ENCODE measurements at regions not wholly inside any gene's neighbourhood (a gene's known extent, or its start where the extent isn't known, plus 50 kb on each side); places are given as distances from the start of the nearest gene placed in this dataset.

GRCh38 chr21:41048623-41049022, 119.3 kb upstream of the BACE2 start:
- DNase-seq = no peak

GRCh38 chr21:41052820-41053555, 115.0 kb upstream of the BACE2 start:
- no peak for DNase-seq

GRCh38 chr21:41054018-41054578, 113.9 kb upstream of the BACE2 start:
- DNase-seq = no peak

- DNase-seq = no peak
Measured at GRCh38 chr21:41055266-41055665, 112.7 kb upstream of the BACE2 start.

GRCh38 chr21:41059871-41060270, 108.1 kb upstream of the BACE2 start:
- no peak for DNase-seq

GRCh38 chr21:41061701-41062100, 106.3 kb upstream of the BACE2 start:
- no peak for DNase-seq

GRCh38 chr21:41064334-41064791, 103.6 kb upstream of the BACE2 start:
- no peak for DNase-seq

GRCh38 chr21:41064951-41065350, 103.0 kb upstream of the BACE2 start:
- DNase-seq = no peak

GRCh38 chr21:41065539-41065938, 102.4 kb upstream of the BACE2 start:
- DNase-seq = no peak

- DNase-seq = no peak
Measured at GRCh38 chr21:41066086-41066938, 101.6 kb upstream of the BACE2 start.

GRCh38 chr21:41067709-41068108, 100.3 kb upstream of the BACE2 start:
- DNase-seq = no peak

- no peak for DNase-seq
Measured at GRCh38 chr21:41068496-41068895, 99.5 kb upstream of the BACE2 start.

GRCh38 chr21:41068967-41069642, 98.9 kb upstream of the BACE2 start:
- peak; percentile 67 for DNase-seq

GRCh38 chr21:41070284-41070683, 97.7 kb upstream of the BACE2 start:
- no peak for DNase-seq

- DNase-seq = no peak
Measured at GRCh38 chr21:41071258-41072171, 96.4 kb upstream of the BACE2 start.

GRCh38 chr21:41073558-41073957, 94.4 kb upstream of the BACE2 start:
- no peak for DNase-seq

GRCh38 chr21:41074396-41075184, 93.4 kb upstream of the BACE2 start:
- DNase-seq = no peak

GRCh38 chr21:41075656-41076055, 92.3 kb upstream of the BACE2 start:
- no peak for DNase-seq

GRCh38 chr21:41076064-41076463, 91.9 kb upstream of the BACE2 start:
- no peak for DNase-seq

- no peak for DNase-seq
Measured at GRCh38 chr21:41079159-41079558, 88.8 kb upstream of the BACE2 start.

- DNase-seq = no peak
Measured at GRCh38 chr21:41080485-41081121, 87.4 kb upstream of the BACE2 start.

Measured in CD4-positive, alpha-beta T cell treated with Interleukin-6 for 4 hours (primary cell).